Lower lobe of right lung (tissue), 2 donors: ENCODE measurements at regions not wholly inside any gene's neighbourhood (a gene's known extent, or its start where the extent isn't known, plus 50 kb on each side); places are given as distances from the start of the nearest gene placed in this dataset.

ENCODE experiments used
- ATAC-seq, 2 donors: fragments of 200-7000 bp; cut with Tn5 transposase; one replicate each; pipeline ENCODE4 v1.9.1; 2020 to 2022; ENCODE audit warnings: mild to moderate bottlenecking in 2 of 2, moderate library complexity in 2 of 2
- DNase-seq: peaks from one replicate; pipeline ENCODE4 v3.0.0-alpha.2; 2020
- H3K27ac ChIP-seq: fragments of 200-600 bp; one replicate; pipeline ENCODE4 v1.8.0; 2022
- H3K27me3 ChIP-seq: fragments of 200-600 bp; one replicate; pipeline ENCODE4 v1.8.0; 2022; ENCODE audit warnings: low read depth
- H3K36me3 ChIP-seq: fragments of 200-600 bp; one replicate; pipeline ENCODE4 v1.8.0; 2022; ENCODE audit warnings: mild to moderate bottlenecking
- H3K4me1 ChIP-seq: fragments of 200-600 bp; one replicate; pipeline ENCODE4 v1.8.0; 2022
- H3K4me3 ChIP-seq: fragments of 200-600 bp; one replicate; pipeline ENCODE4 v1.8.0; 2022; ENCODE audit warnings: mild to moderate bottlenecking
- H3K9me3 ChIP-seq: fragments of 200-600 bp; one replicate; pipeline ENCODE4 v1.8.0; 2022
- intact Hi-C: fragments of 100-400 bp; cut with DNase I; formaldehyde crosslinking; loops from one replicate; pipeline ENCODE4 v1.11.0; 2022
- TF ChIP-seq, protein P1 (sequence below): fragments of 200-600 bp; IDR thresholded peaks from one replicate; pipeline ENCODE4 v1.8.0; 2022; ENCODE audit warnings: antibody characterized with exemption, mild to moderate bottlenecking
- donor health status: DM: no; HTN: yes; CAD: no; lungs with severe emphysema.

DNA sequence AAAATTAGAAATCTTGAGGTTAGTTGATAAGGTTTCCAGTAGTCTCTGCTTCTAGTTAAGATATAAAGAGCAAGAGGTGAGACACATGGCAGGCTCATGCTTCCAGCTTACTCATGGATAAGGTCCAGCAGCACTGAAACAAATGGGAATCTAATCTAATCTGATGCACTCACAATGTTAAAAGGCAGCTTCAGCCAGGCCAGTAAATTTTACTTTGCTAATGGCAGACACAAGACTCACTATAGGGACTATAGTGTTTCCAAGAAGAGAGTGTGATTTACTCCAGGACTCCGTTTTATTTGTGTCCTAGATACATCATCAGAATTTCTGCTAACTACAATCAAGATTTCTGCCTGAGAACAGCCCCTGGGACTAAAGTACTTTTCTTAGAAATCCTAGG lies 324.8 kb downstream of the SMOC2 start:
- ATAC-seq = no peak
- Histone ChIP-seq H3K27ac (no peak overlapping the region), H3K36me3 (no peaks in the 10 kb centered on the region), H3K27me3 (no peaks in the 10 kb centered on the region), H3K4me3 (no peak overlapping the region), H3K9me3 (peaks cover 4% of the 10 kb centered on the region), H3K4me1 (no peaks in the 10 kb centered on the region)
- TF ChIP-seq, protein P1, sequence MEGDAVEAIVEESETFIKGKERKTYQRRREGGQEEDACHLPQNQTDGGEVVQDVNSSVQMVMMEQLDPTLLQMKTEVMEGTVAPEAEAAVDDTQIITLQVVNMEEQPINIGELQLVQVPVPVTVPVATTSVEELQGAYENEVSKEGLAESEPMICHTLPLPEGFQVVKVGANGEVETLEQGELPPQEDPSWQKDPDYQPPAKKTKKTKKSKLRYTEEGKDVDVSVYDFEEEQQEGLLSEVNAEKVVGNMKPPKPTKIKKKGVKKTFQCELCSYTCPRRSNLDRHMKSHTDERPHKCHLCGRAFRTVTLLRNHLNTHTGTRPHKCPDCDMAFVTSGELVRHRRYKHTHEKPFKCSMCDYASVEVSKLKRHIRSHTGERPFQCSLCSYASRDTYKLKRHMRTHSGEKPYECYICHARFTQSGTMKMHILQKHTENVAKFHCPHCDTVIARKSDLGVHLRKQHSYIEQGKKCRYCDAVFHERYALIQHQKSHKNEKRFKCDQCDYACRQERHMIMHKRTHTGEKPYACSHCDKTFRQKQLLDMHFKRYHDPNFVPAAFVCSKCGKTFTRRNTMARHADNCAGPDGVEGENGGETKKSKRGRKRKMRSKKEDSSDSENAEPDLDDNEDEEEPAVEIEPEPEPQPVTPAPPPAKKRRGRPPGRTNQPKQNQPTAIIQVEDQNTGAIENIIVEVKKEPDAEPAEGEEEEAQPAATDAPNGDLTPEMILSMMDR = no peak
- DNase-seq = no peak
- intact Hi-C loops = no loop called here

DNA sequence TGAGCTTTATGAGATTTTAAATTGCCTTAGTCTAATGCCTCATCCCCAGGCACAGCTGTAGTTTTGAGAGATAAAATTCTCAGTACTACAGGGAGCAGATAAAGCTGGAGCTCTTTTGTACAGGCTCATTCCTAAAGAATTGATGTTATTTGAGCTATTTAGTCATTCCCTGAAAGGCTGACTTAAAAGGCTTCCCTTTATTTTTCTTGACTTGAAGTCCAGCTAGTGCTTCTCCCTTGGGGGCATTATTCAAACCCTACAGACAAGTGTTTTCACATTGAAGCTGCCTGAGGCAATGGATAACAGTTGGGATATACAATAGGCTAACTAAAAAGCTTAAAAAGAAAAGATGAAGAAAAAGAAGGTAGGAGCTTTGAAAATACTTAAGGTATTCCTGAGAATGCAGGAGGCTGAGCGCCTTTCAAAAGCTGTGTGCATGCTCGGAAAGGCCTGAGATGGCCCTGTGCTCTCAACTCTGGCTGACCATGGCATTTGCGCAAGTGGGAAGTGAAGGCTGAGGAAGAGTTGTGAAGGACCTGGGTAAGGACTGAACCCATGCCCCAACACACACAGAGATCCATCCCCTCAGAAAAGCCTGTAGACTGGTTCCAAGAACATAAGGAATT lies 315.1 kb downstream of the SMOC2 start:
- Histone ChIP-seq H3K27me3 (peaks cover 8% of the 10 kb centered on the region), H3K36me3 (no peaks in the 10 kb centered on the region), H3K4me1 (no peaks in the 10 kb centered on the region), H3K9me3 (no peaks in the 10 kb centered on the region), H3K4me3 (no peak overlapping the region), H3K27ac (no peak overlapping the region)
- TF ChIP-seq, protein P1 = no peak
- intact Hi-C loops = no loop called here
- DNase-seq = no peak
- no peak for ATAC-seq

DNA sequence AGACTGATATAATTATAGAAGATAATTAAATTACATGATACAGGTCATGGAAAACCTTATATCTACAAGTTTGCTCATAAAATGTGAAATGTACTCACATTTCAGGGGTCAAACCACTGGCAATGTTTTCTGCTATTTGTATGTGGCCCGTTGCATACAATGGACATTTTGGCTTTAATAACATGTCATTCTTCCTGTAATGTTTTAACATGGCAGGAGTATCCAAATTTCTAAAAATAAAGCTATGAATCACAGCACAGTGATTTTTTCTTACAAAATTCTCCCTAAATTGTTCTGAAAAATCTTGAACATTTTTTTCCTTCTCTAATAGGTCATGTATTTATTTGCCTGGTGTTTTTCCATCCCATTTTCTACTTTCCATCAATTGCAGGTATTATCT lies 305.7 kb downstream of the SMOC2 start:
- DNase-seq (no peak), ATAC-seq (no peak)
- H3K9me3 ChIP-seq = no peaks in the 10 kb centered on the region
- no peaks in the 10 kb centered on the region for H3K27me3 ChIP-seq
- H3K4me1 ChIP-seq = no peaks in the 10 kb centered on the region
- no peak overlapping the region for H3K4me3 ChIP-seq
- intact Hi-C loops = no loop called here
- no peak overlapping the region for H3K27ac ChIP-seq
- TF ChIP-seq, protein P1 = no peak
- no peaks in the 10 kb centered on the region for H3K36me3 ChIP-seq

DNA sequence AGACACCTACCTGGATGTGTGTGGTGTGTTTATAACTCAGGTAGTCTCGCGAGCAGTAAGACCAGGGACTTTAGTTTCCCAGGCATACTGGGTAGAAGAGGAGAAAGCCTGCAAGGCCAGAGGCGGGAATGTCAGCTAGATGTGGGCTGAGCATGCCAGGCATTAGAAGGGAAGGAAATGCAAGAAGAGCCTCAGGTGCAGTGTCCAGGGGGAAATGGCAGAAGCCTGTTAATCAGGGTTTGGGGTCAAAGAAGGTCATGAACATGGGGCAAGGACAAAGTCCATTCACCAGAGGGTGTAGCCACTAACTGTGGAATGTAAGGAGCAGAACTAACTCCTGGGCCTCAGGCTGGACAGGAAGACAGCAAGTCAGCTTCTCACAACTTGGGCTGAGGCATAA lies 305.0 kb downstream of the SMOC2 start:
- H3K9me3 ChIP-seq = no peaks in the 10 kb centered on the region
- H3K4me1 ChIP-seq = no peaks in the 10 kb centered on the region
- TF ChIP-seq, protein P1 = no peak
- intact Hi-C loops = no loop called here
- H3K27me3 ChIP-seq = no peaks in the 10 kb centered on the region
- H3K4me3 ChIP-seq = no peak overlapping the region
- ATAC-seq (no peak), DNase-seq (no peak)
- H3K27ac ChIP-seq = no peak overlapping the region
- no peaks in the 10 kb centered on the region for H3K36me3 ChIP-seq

DNA sequence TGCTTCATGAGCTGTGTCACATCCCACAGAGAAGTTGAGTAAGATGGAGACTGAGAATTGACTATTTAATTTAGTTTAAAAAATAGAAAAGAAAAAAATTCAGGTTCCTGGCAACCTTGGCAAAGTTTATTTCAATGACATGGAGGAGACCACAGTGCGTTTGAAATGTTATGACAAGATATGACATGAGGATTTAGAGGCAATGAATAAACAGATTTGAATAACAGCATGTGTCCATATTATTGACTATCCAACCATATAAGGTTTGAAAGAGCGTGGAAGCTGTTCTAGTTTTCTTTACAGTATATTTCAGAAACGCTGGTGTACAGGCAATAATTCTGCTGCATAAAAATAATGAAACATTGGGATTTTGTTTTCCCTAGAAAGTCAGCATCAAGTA lies 303.9 kb downstream of the SMOC2 start:
- Histone ChIP-seq H3K4me3 (no peak overlapping the region), H3K4me1 (no peaks in the 10 kb centered on the region), H3K27ac (no peak overlapping the region), H3K27me3 (no peaks in the 10 kb centered on the region), H3K36me3 (no peaks in the 10 kb centered on the region), H3K9me3 (no peaks in the 10 kb centered on the region)
- TF ChIP-seq, protein P1 = no peak
- no peak for ATAC-seq
- intact Hi-C loops = no loop called here
- no peak for DNase-seq
